ENCODE measurements at regions not wholly inside any gene's neighbourhood (a gene's known extent, or its start where the extent isn't known, plus 50 kb on each side); places are given as distances from the start of the nearest gene placed in this dataset.

GRCh38 chr2:212928681-212929080 is 222.7 kb downstream of the IKZF2 start:
- no peak overlapping the region for H3K4me3 ChIP-seq (ENCODE audit: low read depth, low read length)
- DNase-seq (ENCODE audit: low read depth, low spot score) = no peak
- TF ChIP-seq CTCF (IDR thresholded peaks at IDR 0.05; ENCODE audit: insufficient read depth, low read length, missing control alignments) = no peak
- ChIA-PET POLR2A (no interaction called here), CTCF (no interaction called here)

- POLR2A ChIA-PET = no interaction called here
- CTCF ChIA-PET = interaction anchor here (1.2 to 1.6 kb wide), 3 partner anchors 8 to 222 kb away, joined by 3 to 6 read pairs (median 4); no protein-coding TSS in a partner anchor
- no peak overlapping the region for H3K4me3 ChIP-seq (ENCODE audit: low read depth, low read length)
- DNase-seq (ENCODE audit: low read depth, low spot score) = no peak
- TF ChIP-seq CTCF (IDR thresholded peaks at IDR 0.05; ENCODE audit: insufficient read depth, low read length, missing control alignments) = no peak
Measured at GRCh38 chr2:212926940-212927339, 224.5 kb downstream of the IKZF2 start.

- no peak for DNase-seq (ENCODE audit: low read depth, low spot score)
- CTCF ChIA-PET = no interaction called here
- no peak for TF ChIP-seq CTCF (IDR thresholded peaks at IDR 0.05; ENCODE audit: insufficient read depth, low read length, missing control alignments)
- H3K4me3 ChIP-seq (ENCODE audit: low read depth, low read length) = no peak overlapping the region
- POLR2A ChIA-PET = no interaction called here
Measured at GRCh38 chr2:212923393-212923792, 228.0 kb downstream of the IKZF2 start.

GRCh38 chr2:212922701-212923100 is 228.7 kb downstream of the IKZF2 start:
- ChIA-PET POLR2A (no interaction called here), CTCF (no interaction called here)
- no peak for DNase-seq (ENCODE audit: low read depth, low spot score)
- TF ChIP-seq CTCF (IDR thresholded peaks at IDR 0.05; ENCODE audit: insufficient read depth, low read length, missing control alignments) = no peak
- no peak overlapping the region for H3K4me3 ChIP-seq (ENCODE audit: low read depth, low read length)

GRCh38 chr2:212921711-212922110 is 229.7 kb downstream of the IKZF2 start:
- ChIA-PET CTCF (no interaction called here), POLR2A (no interaction called here)
- no peak overlapping the region for H3K4me3 ChIP-seq (ENCODE audit: low read depth, low read length)
- TF ChIP-seq CTCF (IDR thresholded peaks at IDR 0.05; ENCODE audit: insufficient read depth, low read length, missing control alignments) = no peak
- DNase-seq (ENCODE audit: low read depth, low spot score) = no peak

- H3K4me3 ChIP-seq (ENCODE audit: low read depth, low read length) = no peak overlapping the region
- POLR2A ChIA-PET = no interaction called here
- CTCF ChIA-PET = no interaction called here
- DNase-seq (ENCODE audit: low read depth, low spot score) = no peak
- TF ChIP-seq CTCF (IDR thresholded peaks at IDR 0.05; ENCODE audit: insufficient read depth, low read length, missing control alignments) = no peak
Measured at GRCh38 chr2:212921061-212921460, 230.4 kb downstream of the IKZF2 start.

Data from AG04449 (cell line).